ENCODE measurements at regions not wholly inside any gene's neighbourhood (a gene's known extent, or its start where the extent isn't known, plus 50 kb on each side); places are given as distances from the start of the nearest gene placed in this dataset.

GRCh38 chr12:47419497-47419896 lies 286.3 kb downstream of the RPAP3 start:
- H3K4me3 Mint-ChIP-seq (ENCODE audit: low read depth), result no peak overlapping the region
- TF ChIP-seq CTCF (IDR thresholded peaks at IDR 0.05; ENCODE audit: unreplicated experiment), result no peak

GRCh38 chr12:47417955-47418354 lies 287.9 kb downstream of the RPAP3 start:
- Mint-ChIP-seq H3K4me3 (ENCODE audit: low read depth) (no peak overlapping the region), H3K4me1 (ENCODE audit: low read depth) (peaks cover 3% of the 10 kb centered on the region), H3K27ac (no peak overlapping the region), H3K36me3 (ENCODE audit: insufficient read depth) (no peaks in the 10 kb centered on the region), H3K27me3 (no peaks in the 10 kb centered on the region), H3K9me3 (ENCODE audit: low read depth) (peaks cover 4% of the 10 kb centered on the region)
- TF ChIP-seq CTCF (IDR thresholded peaks at IDR 0.05; ENCODE audit: unreplicated experiment), result no peak
- no peak for DNase-seq (ENCODE audit: low spot score, unreplicated experiment)

More at GRCh38 chr12:47419497-47419896, 286.3 kb downstream of the RPAP3 start:
- Mint-ChIP-seq H3K36me3 (ENCODE audit: insufficient read depth) (no peaks in the 10 kb centered on the region), H3K4me1 (ENCODE audit: low read depth) (no peaks in the 10 kb centered on the region), H3K9me3 (ENCODE audit: low read depth) (peaks cover 4% of the 10 kb centered on the region), H3K27ac (no peak overlapping the region), H3K27me3 (no peaks in the 10 kb centered on the region)
- no peak for DNase-seq (ENCODE audit: low spot score, unreplicated experiment)

GRCh38 chr12:47417121-47417520 lies 288.7 kb downstream of the RPAP3 start:
- Mint-ChIP-seq H3K4me1 (ENCODE audit: low read depth) (peaks cover 3% of the 10 kb centered on the region), H3K36me3 (ENCODE audit: insufficient read depth) (no peaks in the 10 kb centered on the region), H3K9me3 (ENCODE audit: low read depth) (peaks cover 4% of the 10 kb centered on the region), H3K4me3 (ENCODE audit: low read depth) (no peak overlapping the region), H3K27ac (no peak overlapping the region), H3K27me3 (no peaks in the 10 kb centered on the region)
- DNase-seq (ENCODE audit: low spot score, unreplicated experiment), result no peak
- TF ChIP-seq CTCF (IDR thresholded peaks at IDR 0.05; ENCODE audit: unreplicated experiment), result no peak

GRCh38 chr12:47415054-47415453 lies 290.8 kb downstream of the RPAP3 start:
- Mint-ChIP-seq H3K4me1 (ENCODE audit: low read depth) (peaks cover 3% of the 10 kb centered on the region), H3K4me3 (ENCODE audit: low read depth) (no peak overlapping the region), H3K27ac (no peak overlapping the region), H3K36me3 (ENCODE audit: insufficient read depth) (no peaks in the 10 kb centered on the region), H3K9me3 (ENCODE audit: low read depth) (peaks cover 4% of the 10 kb centered on the region), H3K27me3 (no peaks in the 10 kb centered on the region)
- TF ChIP-seq CTCF (IDR thresholded peaks at IDR 0.05; ENCODE audit: unreplicated experiment), result no peak
- no peak for DNase-seq (ENCODE audit: low spot score, unreplicated experiment)

- Mint-ChIP-seq H3K27ac (no peak overlapping the region), H3K4me3 (ENCODE audit: low read depth) (no peak overlapping the region), H3K9me3 (ENCODE audit: low read depth) (peaks cover 4% of the 10 kb centered on the region), H3K36me3 (ENCODE audit: insufficient read depth) (no peaks in the 10 kb centered on the region), H3K27me3 (no peaks in the 10 kb centered on the region), H3K4me1 (ENCODE audit: low read depth) (peaks cover 3% of the 10 kb centered on the region)
- no peak for DNase-seq (ENCODE audit: low spot score, unreplicated experiment)
- no peak for TF ChIP-seq CTCF (IDR thresholded peaks at IDR 0.05; ENCODE audit: unreplicated experiment)
Measured at GRCh38 chr12:47414511-47414910, 291.3 kb downstream of the RPAP3 start.
